Gastrocnemius medialis (tissue), 4 donors: ENCODE measurements at regions not wholly inside any gene's neighbourhood (a gene's known extent, or its start where the extent isn't known, plus 50 kb on each side); places are given as distances from the start of the nearest gene placed in this dataset.

Experiments
- ATAC-seq, 2 donors: fragments of 150-250 bp; one replicate each; pipeline ENCODE4 v1.9.1; 2016
- DNase-seq, 2 donors: peaks; one replicate each; pipeline ENCODE4 v3.0.0-alpha.2; 2019
- H3K27ac ChIP-seq, 4 donors: fragments of 200-600 bp; sonication (generic); 1 replicate in 1 of 4; 2 replicates in 3 of 4; pipeline ENCODE4 v1.5.1; 2016 to 2018; ENCODE audit warnings: mild to moderate bottlenecking in 2 of 4, moderate library complexity in 1 of 4
- H3K27me3 ChIP-seq, 3 donors: fragments of 200-600 bp; sonication (generic) in 2 of 3; 1 replicate in 1 of 3; 2 replicates in 2 of 3; pipeline versions ENCODE4 v1.5.1 to v1.6.0; 2016 to 2019; ENCODE audit warnings: mild to moderate bottlenecking in 1 of 3, moderate library complexity in 1 of 3
- H3K36me3 ChIP-seq, 2 donors: fragments of 200-600 bp; sonication (generic) in 1 of 2; one replicate each; pipeline ENCODE4 v1.5.1; 2017 to 2018
- H3K4me1 ChIP-seq, 2 donors: fragments of 200-600 bp; sonication (generic) in 1 of 2; one replicate each; pipeline ENCODE4 v1.5.1; 2016 to 2017; ENCODE audit warnings: mild to moderate bottlenecking in 2 of 2
- H3K4me3 ChIP-seq, 4 donors: fragments of 200-600 bp; sonication (generic) in 3 of 4; 1 replicate in 1 of 4; 2 replicates in 3 of 4; pipeline ENCODE4 v1.5.1; 2016 to 2019; ENCODE audit warnings: mild to moderate bottlenecking in 2 of 4
- H3K9me3 ChIP-seq, 3 donors: fragments of 200-600 bp; sonication (generic) in 2 of 3; 1 replicate in 1 of 3; 2 replicates in 2 of 3; pipeline ENCODE4 v1.5.1; 2016 to 2019
- CTCF ChIP-seq, 5 experiments: fragments of 450-650 bp in 3 of 5; fragments of 200-600 bp in 2 of 5; sonication (generic) in 2 of 5; IDR thresholded peaks in 4 of 5; conservative IDR thresholded peaks in 1 of 5; 1 replicate in 4 of 5; 2 replicates in 1 of 5; pipeline ENCODE4 v1.5.1; 2016 to 2019; ENCODE audit warnings: antibody characterized with exemption in 5 of 5, mild to moderate bottlenecking in 3 of 5, moderate library complexity in 3 of 5
- POLR2A ChIP-seq, 2 donors: fragments of 450-650 bp; IDR thresholded peaks; one replicate each; pipeline ENCODE4 v1.6.1; 2017; ENCODE audit warnings: antibody characterized with exemption in 2 of 2, mild to moderate bottlenecking in 2 of 2, moderate library complexity in 2 of 2
- in situ Hi-C, 4 donors: fragments of 200-750 bp; cut with MboI; loops; one replicate each; pipeline versions ENCODE4 v1.15.0 to v1.8.0; 2017; ENCODE audit warnings: low sequenced_read_pairs in 4 of 4
- intact Hi-C: fragments of 100-400 bp; cut with DNase I; formaldehyde crosslinking; loops from one replicate; pipeline ENCODE4 v1.15.1; 2023; ENCODE audit warnings: low total_unique reads

GRCh38 chr12:87820524-87821202 is 208.5 kb downstream of the C12orf50 start:
- ATAC-seq (no peak), DNase-seq (no peak)
- no peak for TF ChIP-seq POLR2A (IDR thresholded peaks at IDR 0.05)
- TF ChIP-seq CTCF (IDR thresholded peaks at IDR 0.05 in 4 of 5, conservative IDR thresholded peaks at IDR 0.05 in 1 of 5) = no peak

GRCh38 chr12:87818441-87818840 is 210.8 kb downstream of the C12orf50 start:
- no peaks in the 10 kb centered on the region for H3K9me3 ChIP-seq
- ATAC-seq = no peak
- intact Hi-C loops = no loop called here
- H3K36me3 ChIP-seq = no peaks in the 10 kb centered on the region
- TF ChIP-seq POLR2A (IDR thresholded peaks at IDR 0.05) (no peak), CTCF (IDR thresholded peaks at IDR 0.05 in 4 of 5, conservative IDR thresholded peaks at IDR 0.05 in 1 of 5) (no peak)
- no peak for DNase-seq
- in situ Hi-C loops = no loop called here
- no peak overlapping the region for H3K27ac ChIP-seq
- no peak overlapping the region for H3K4me3 ChIP-seq
- H3K27me3 ChIP-seq = no peaks in the 10 kb centered on the region
- H3K4me1 ChIP-seq = no peaks in the 10 kb centered on the region

More at GRCh38 chr12:87820524-87821202, 208.5 kb downstream of the C12orf50 start:
- intact Hi-C loops (no loop called here), in situ Hi-C loops (no loop called here)
- Histone ChIP-seq H3K9me3 (no peaks in the 10 kb centered on the region), H3K27me3 (no peaks in the 10 kb centered on the region), H3K36me3 (no peaks in the 10 kb centered on the region), H3K4me1 (no peaks in the 10 kb centered on the region), H3K27ac (no peak overlapping the region), H3K4me3 (no peak overlapping the region)

- intact Hi-C loops (no loop called here), in situ Hi-C loops (no loop called here)
- no peak overlapping the region for H3K27ac ChIP-seq
These were observed 213.2 kb downstream of the C12orf50 start for GRCh38 chr12:87815771-87816585.

GRCh38 chr12:87814625-87815024 is 214.6 kb downstream of the C12orf50 start:
- DNase-seq = no peak
- Histone ChIP-seq H3K9me3 (no peaks in the 10 kb centered on the region), H3K4me3 (no peak overlapping the region), H3K4me1 (no peaks in the 10 kb centered on the region), H3K27ac (no peak overlapping the region), H3K36me3 (no peaks in the 10 kb centered on the region), H3K27me3 (no peaks in the 10 kb centered on the region)
- TF ChIP-seq POLR2A (IDR thresholded peaks at IDR 0.05) (no peak), CTCF (IDR thresholded peaks at IDR 0.05 in 4 of 5, conservative IDR thresholded peaks at IDR 0.05 in 1 of 5) (no peak)
- in situ Hi-C loops (no loop called here), intact Hi-C loops (no loop called here)
- no peak for ATAC-seq

More at GRCh38 chr12:87815771-87816585, 213.2 kb downstream of the C12orf50 start:
- no peak for ATAC-seq
- TF ChIP-seq CTCF (IDR thresholded peaks at IDR 0.05 in 4 of 5, conservative IDR thresholded peaks at IDR 0.05 in 1 of 5) (no peak), POLR2A (IDR thresholded peaks at IDR 0.05) (no peak)
- Histone ChIP-seq H3K9me3 (no peaks in the 10 kb centered on the region), H3K4me3 (no peak overlapping the region), H3K27me3 (no peaks in the 10 kb centered on the region), H3K4me1 (no peaks in the 10 kb centered on the region), H3K36me3 (no peaks in the 10 kb centered on the region)
- no peak for DNase-seq
